Right lobe of liver (tissue), 6 donors: ENCODE measurements at regions not wholly inside any gene's neighbourhood (a gene's known extent, or its start where the extent isn't known, plus 50 kb on each side); places are given as distances from the start of the nearest gene placed in this dataset.

Experiments used
- ATAC-seq, 4 donors: fragments of 200-7000 bp; cut with Tn5 transposase; one replicate each; pipeline ENCODE4 v1.9.1; 2020; ENCODE audit warnings: mild to moderate bottlenecking in 4 of 4, moderate library complexity in 4 of 4
- DNase-seq, 3 donors: peaks; one replicate each; pipeline ENCODE4 v3.0.0-alpha.2; 2020
- H3K27ac ChIP-seq, 3 donors: fragments of 200-600 bp; one replicate each; pipeline ENCODE4 v1.8.0; 2022
- H3K27me3 ChIP-seq, 2 donors: fragments of 200-600 bp; one replicate each; pipeline ENCODE4 v1.8.0; 2022
- H3K36me3 ChIP-seq, 4 donors: fragments of 200-600 bp; sonication (generic) in 1 of 4; one replicate each; pipeline versions ENCODE4 v1.5.1 to v1.8.0; 2017 to 2022; ENCODE audit warnings: control low read depth in 1 of 4
- H3K4me1 ChIP-seq, 4 donors: fragments of 200-600 bp; sonication (generic) in 1 of 4; one replicate each; pipeline versions ENCODE4 v1.5.1 to v1.8.0; 2017 to 2022; ENCODE audit warnings: control low read depth in 1 of 4
- H3K4me3 ChIP-seq, 3 donors: fragments of 200-600 bp; one replicate each; pipeline ENCODE4 v1.8.0; 2022
- H3K9me3 ChIP-seq, 4 donors: fragments of 200-600 bp; sonication (generic) in 1 of 4; one replicate each; pipeline versions ENCODE4 v1.5.1 to v1.8.0; 2017 to 2022; ENCODE audit warnings: control low read depth in 1 of 4
- CTCF ChIP-seq, 4 donors: fragments of 200-600 bp in 3 of 4; fragments of 450-650 bp in 1 of 4; IDR thresholded peaks; one replicate each; pipeline versions ENCODE4 v1.5.1 to v1.8.0; 2016 to 2022; ENCODE audit warnings: antibody characterized with exemption in 4 of 4, mild to moderate bottlenecking in 2 of 4
- POLR2A ChIP-seq: fragments of 450-650 bp; IDR thresholded peaks from one replicate; pipeline ENCODE4 v1.6.1; 2017; ENCODE audit warnings: antibody characterized with exemption, mild to moderate bottlenecking
- WGBS: methylation state at CpG from one replicate; pipeline ENCODE4 v1.1.6; 2018; ENCODE audit warnings: low coverage, low lambda C conversion rate; ENCODE audit not compliant: insufficient coverage; ENCODE audit errors: missing lambda C conversion rate; 5-methylcytosine and 5-hydroxymethylcytosine counted together
- intact Hi-C, 2 donors: fragments of 100-400 bp; cut with DNase I; formaldehyde crosslinking; loops; one replicate each; pipeline versions ENCODE4 v1.11.2 to v1.14.1; 2022
- donor health status: DM: no; HTN: yes; CAD: no.
- donor health status: DM: no; HTN: no; CAD: no.
- donor health status: DM: no; HTN: no; CAD: no.
- donor health status: DM: no; HTN: yes; CAD: no.
- donor health status: DM: no; HTN: yes; CAD: no.

DNA sequence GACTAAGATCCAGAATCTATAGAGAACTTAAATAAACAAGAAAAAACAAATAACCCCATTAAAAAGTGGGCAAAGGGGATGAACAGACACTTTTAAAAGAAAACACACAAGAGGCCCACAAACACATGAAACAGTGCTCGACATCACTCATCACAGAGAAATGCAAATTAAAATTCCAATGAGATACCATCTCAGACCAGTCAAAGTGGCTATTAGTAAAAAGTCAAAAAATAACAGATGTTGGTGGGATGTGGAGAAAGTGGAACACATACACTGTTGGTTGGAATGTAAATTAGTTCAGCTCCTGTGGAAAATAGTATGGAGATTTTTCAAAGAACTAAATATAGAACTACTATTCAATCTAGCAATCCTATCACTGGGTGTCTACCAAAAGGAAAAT, 143.1 kb downstream of the IFI44 start:
- Histone ChIP-seq H3K4me3 (no peak overlapping the region), H3K9me3 (no peaks in the 10 kb centered on the region), H3K27me3 (no peaks in the 10 kb centered on the region), H3K4me1 (no peaks in the 10 kb centered on the region), H3K36me3 (no peaks in the 10 kb centered on the region), H3K27ac (no peak overlapping the region)
- DNase-seq (no peak), ATAC-seq (no peak)
- intact Hi-C loops, result no loop called here
- TF ChIP-seq CTCF (IDR thresholded peaks at IDR 0.05) (no peak), POLR2A (no peak)
- 63% methylated on average over 1 of the region's 1 CpG for WGBS

DNA sequence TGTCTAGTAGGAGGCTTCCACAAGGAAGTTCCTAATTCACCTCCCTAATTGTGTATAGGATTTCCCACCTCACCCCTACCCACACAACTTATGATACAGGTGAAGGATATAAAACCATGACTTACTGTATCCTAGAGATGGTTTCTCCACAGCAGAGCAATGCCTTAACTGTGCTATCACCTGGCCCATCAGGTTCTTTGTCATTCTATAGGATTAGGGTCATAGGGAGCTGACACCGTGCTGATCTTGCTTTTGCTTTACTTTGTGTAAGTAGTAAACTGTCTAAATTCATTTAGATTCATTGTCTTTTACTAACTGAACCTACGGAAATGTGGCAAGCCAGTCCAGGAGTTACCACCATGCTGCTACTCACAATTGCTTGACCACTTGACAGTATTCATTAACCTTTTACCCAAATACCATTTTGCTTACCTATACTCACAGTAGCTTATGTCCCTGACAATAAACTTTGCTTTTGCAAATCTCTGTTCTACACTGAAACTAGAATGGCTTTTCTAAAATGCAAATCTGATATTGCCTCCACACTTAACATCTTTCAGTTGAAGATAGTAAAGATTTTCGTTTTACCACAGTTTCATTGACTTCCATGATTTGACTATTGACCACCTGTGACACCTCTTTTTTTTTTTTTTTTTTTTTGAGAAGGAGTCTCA, 147.6 kb downstream of the IFI44 start:
- Histone ChIP-seq H3K27ac (no peak overlapping the region), H3K36me3 (no peaks in the 10 kb centered on the region), H3K4me3 (no peak overlapping the region), H3K9me3 (no peaks in the 10 kb centered on the region), H3K27me3 (no peaks in the 10 kb centered on the region), H3K4me1 (no peaks in the 10 kb centered on the region)
- WGBS, result 36% methylated on average over 3 of the region's 3 CpGs
- ATAC-seq, result no peak
- intact Hi-C loops, result no loop called here
- TF ChIP-seq POLR2A (no peak), CTCF (IDR thresholded peaks at IDR 0.05) (no peak)
- no peak for DNase-seq

DNA sequence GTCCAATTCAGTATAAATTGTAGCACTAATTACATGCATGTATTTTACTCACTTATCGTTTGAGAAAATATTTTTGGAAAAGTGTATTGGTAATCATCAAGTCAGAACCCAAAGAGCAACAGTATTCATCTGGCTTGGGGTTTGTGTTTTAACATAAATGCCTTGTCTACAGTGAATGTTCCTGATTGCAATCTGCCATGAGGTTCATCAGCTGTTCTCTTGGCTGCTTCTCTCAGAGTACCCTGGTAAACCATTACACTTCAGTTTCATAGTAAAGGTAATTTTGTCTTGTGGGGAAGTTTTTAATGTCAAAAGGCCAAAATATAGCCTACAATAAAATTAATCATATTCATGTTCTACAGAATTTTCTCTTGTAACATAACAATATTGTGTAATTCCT, 150.3 kb downstream of the IFI44 start:
- Histone ChIP-seq H3K27ac (no peak overlapping the region), H3K4me1 (no peaks in the 10 kb centered on the region), H3K9me3 (no peaks in the 10 kb centered on the region), H3K4me3 (no peak overlapping the region), H3K36me3 (no peaks in the 10 kb centered on the region), H3K27me3 (no peaks in the 10 kb centered on the region)
- WGBS, result 52% methylated on average over 1 of the region's 1 CpG
- no peak for ATAC-seq
- intact Hi-C loops, result no loop called here
- no peak for TF ChIP-seq CTCF (IDR thresholded peaks at IDR 0.05)
- no peak for TF ChIP-seq POLR2A
- no peak for DNase-seq

GRCh38 chr1:78814176-78814575, 164.5 kb downstream of the IFI44 start:
- Histone ChIP-seq H3K4me3 (no peak overlapping the region), H3K27ac (no peak overlapping the region), H3K4me1 (no peaks in the 10 kb centered on the region), H3K27me3 (no peaks in the 10 kb centered on the region), H3K36me3 (no peaks in the 10 kb centered on the region), H3K9me3 (no peaks in the 10 kb centered on the region)
- intact Hi-C loops, result no loop called here
- DNase-seq, result no peak
- 33% methylated on average over 1 of the region's 1 CpG for WGBS
- ATAC-seq, result no peak
- TF ChIP-seq CTCF (IDR thresholded peaks at IDR 0.05), result no peak
- TF ChIP-seq POLR2A, result no peak

- DNase-seq (no peak), ATAC-seq (no peak)
- Histone ChIP-seq H3K4me3 (no peak overlapping the region), H3K9me3 (no peaks in the 10 kb centered on the region), H3K36me3 (no peaks in the 10 kb centered on the region), H3K27me3 (no peaks in the 10 kb centered on the region), H3K4me1 (no peaks in the 10 kb centered on the region), H3K27ac (no peak overlapping the region)
- 57% methylated on average over 2 of the region's 2 CpGs for WGBS
- intact Hi-C loops, result no loop called here
- no peak for TF ChIP-seq POLR2A
- TF ChIP-seq CTCF (IDR thresholded peaks at IDR 0.05), result no peak
Observed at GRCh38 chr1:78825561-78825960, 175.9 kb downstream of the IFI44 start.
